HG02642 (cell line): ENCODE measurements at regions not wholly inside any gene's neighbourhood (a gene's known extent, or its start where the extent isn't known, plus 50 kb on each side); places are given as distances from the start of the nearest gene placed in this dataset.

ENCODE experiments used
- ATAC-seq: cut with Tn5 transposase; IDR thresholded peaks from one replicate; pipeline ENCODE4 v1.9.1; 2021; ENCODE audit warnings: mild to moderate bottlenecking; ENCODE audit not compliant: unreplicated experiment, poor library complexity

GRCh38 chr6:4191271-4191721 lies 55.9 kb upstream of the ECI2 start:
- ATAC-seq = no peak

GRCh38 chr6:4189249-4189648 lies 53.9 kb upstream of the ECI2 start:
- ATAC-seq = no peak

- no peak for ATAC-seq
Measured at GRCh38 chr6:4188801-4189200, 53.4 kb upstream of the ECI2 start.

- no peak for ATAC-seq
Measured at GRCh38 chr6:4187480-4187879, 52.1 kb upstream of the ECI2 start.

GRCh38 chr6:4186385-4186784 lies 51.0 kb upstream of the ECI2 start:
- ATAC-seq = no peak

- no peak for ATAC-seq
Measured at GRCh38 chr6:4185846-4186245, 50.5 kb upstream of the ECI2 start.

GRCh38 chr6:4185419-4185818 lies 50.0 kb upstream of the ECI2 start:
- ATAC-seq = no peak
